ENCODE measurements at regions not wholly inside any gene's neighbourhood (a gene's known extent, or its start where the extent isn't known, plus 50 kb on each side); places are given as distances from the start of the nearest gene placed in this dataset.

GRCh38 chr6:98260382-98260781 is 574.0 kb upstream of the POU3F2 start:
- no peak for ATAC-seq (ENCODE audit: low read depth)
- POLR2A ChIA-PET, result no interaction called here
- no peaks in the 10 kb centered on the region for H3K27me3 Mint-ChIP-seq
- H3K27ac ChIP-seq (ENCODE audit: low read length in 2 of 2), result no peak overlapping the region
- CTCF ChIA-PET, result no interaction called here
- H3K4me1 ChIP-seq (ENCODE audit: control insufficient read depth in 2 of 2, insufficient read depth in 2 of 2, low read length in 2 of 2), result no peaks in the 10 kb centered on the region
- H3K9ac ChIP-seq (ENCODE audit: low read length), result no peak overlapping the region
- no peaks in the 10 kb centered on the region for H3K9me3 Mint-ChIP-seq (ENCODE audit: insufficient read depth)
- DNase-seq, result no peak
- H3K4me3 ChIP-seq (ENCODE audit: control extremely low read depth in 1 of 5, extremely low read depth in 1 of 5, insufficient read depth in 1 of 5, low read depth in 2 of 5, low read length in 4 of 5), result no peak overlapping the region
- H3K27me3 ChIP-seq (replicated peaks in 1 of 4; ENCODE audit: control extremely low read depth in 1 of 4, control insufficient read depth in 3 of 4, insufficient read depth in 4 of 4, low read length in 3 of 4), result no peaks in the 10 kb centered on the region
- no peak overlapping the region for H2AFZ ChIP-seq (ENCODE audit: insufficient read depth, low read depth, low read length, poor library complexity, severe bottlenecking)
- intact Hi-C loops (cut with micrococcal nuclease), result no loop called here
- no peak overlapping the region for H3K4me3 Mint-ChIP-seq
- no peaks in the 10 kb centered on the region for H3K9me3 ChIP-seq (ENCODE audit: control extremely low read depth in 1 of 3, control insufficient read depth in 2 of 3, insufficient read depth in 1 of 3, low read length in 2 of 3)
- no CpG with 5 or more reads among the region's 2 CpGs for WGBS (ENCODE audit: insufficient coverage)
- no peak overlapping the region for H3K4me2 ChIP-seq (replicated peaks; ENCODE audit: low read depth, low read length, poor library complexity, severe bottlenecking)
- no peaks in the 10 kb centered on the region for H3K4me1 Mint-ChIP-seq
- no peaks in the 10 kb centered on the region for H4K20me1 ChIP-seq (ENCODE audit: control insufficient read depth, insufficient read depth, low read length, poor library complexity, severe bottlenecking)
- TF ChIP-seq EZH2 (IDR thresholded peaks at IDR 0.05; ENCODE audit: borderline replicate concordance, insufficient read depth, low read depth, low read length, poor library complexity, severe bottlenecking) (no peak), CTCF (IDR thresholded peaks at IDR 0.05) (no peak)
- no peaks in the 10 kb centered on the region for H3K79me2 ChIP-seq (ENCODE audit: control insufficient read depth, insufficient read depth, low read length)
- H3K36me3 ChIP-seq (replicated peaks in 1 of 2; ENCODE audit: control extremely low read depth in 1 of 2, control insufficient read depth in 1 of 2, extremely low read depth in 1 of 2, insufficient read depth in 2 of 2, low read length in 1 of 2), result no peaks in the 10 kb centered on the region
- H3K27ac Mint-ChIP-seq, result no peak overlapping the region

GRCh38 chr6:98272060-98272459 is 562.3 kb upstream of the POU3F2 start:
- Histone ChIP-seq H3K27me3 (replicated peaks in 1 of 4; ENCODE audit: control extremely low read depth in 1 of 4, control insufficient read depth in 3 of 4, insufficient read depth in 4 of 4, low read length in 3 of 4) (no peaks in the 10 kb centered on the region), H3K27ac (ENCODE audit: low read length in 2 of 2) (no peak overlapping the region), H3K4me3 (ENCODE audit: control extremely low read depth in 1 of 5, extremely low read depth in 1 of 5, insufficient read depth in 1 of 5, low read depth in 2 of 5, low read length in 4 of 5) (no peak overlapping the region), H4K20me1 (ENCODE audit: control insufficient read depth, insufficient read depth, low read length, poor library complexity, severe bottlenecking) (no peaks in the 10 kb centered on the region), H3K36me3 (replicated peaks in 1 of 2; ENCODE audit: control extremely low read depth in 1 of 2, control insufficient read depth in 1 of 2, extremely low read depth in 1 of 2, insufficient read depth in 2 of 2, low read length in 1 of 2) (no peaks in the 10 kb centered on the region), H3K9me3 (ENCODE audit: control extremely low read depth in 1 of 3, control insufficient read depth in 2 of 3, insufficient read depth in 1 of 3, low read length in 2 of 3) (no peaks in the 10 kb centered on the region), H3K79me2 (ENCODE audit: control insufficient read depth, insufficient read depth, low read length) (no peaks in the 10 kb centered on the region), H3K4me2 (replicated peaks; ENCODE audit: low read depth, low read length, poor library complexity, severe bottlenecking) (no peak overlapping the region), H3K4me1 (ENCODE audit: control insufficient read depth in 2 of 2, insufficient read depth in 2 of 2, low read length in 2 of 2) (no peaks in the 10 kb centered on the region), H3K9ac (ENCODE audit: low read length) (no peak overlapping the region), H2AFZ (ENCODE audit: insufficient read depth, low read depth, low read length, poor library complexity, severe bottlenecking) (no peak overlapping the region)
- peaks cover 3% of the 10 kb centered on the region for H3K9me3 Mint-ChIP-seq (ENCODE audit: insufficient read depth)
- 90% methylated on average over 6 of the region's 8 CpGs for WGBS (ENCODE audit: insufficient coverage)
- H3K4me3 Mint-ChIP-seq, result no peak overlapping the region
- H3K4me1 Mint-ChIP-seq, result no peaks in the 10 kb centered on the region
- CTCF ChIA-PET, result no interaction called here
- intact Hi-C loops (cut with micrococcal nuclease), result no loop called here
- POLR2A ChIA-PET, result no interaction called here
- DNase-seq, result no peak
- ATAC-seq (ENCODE audit: low read depth), result no peak
- H3K27me3 Mint-ChIP-seq, result no peaks in the 10 kb centered on the region
- no peak overlapping the region for H3K27ac Mint-ChIP-seq
- no peak for TF ChIP-seq CTCF (IDR thresholded peaks at IDR 0.05)
- no peak for TF ChIP-seq EZH2 (IDR thresholded peaks at IDR 0.05; ENCODE audit: borderline replicate concordance, insufficient read depth, low read depth, low read length, poor library complexity, severe bottlenecking)

All from B cell (primary cell).